ENCODE measurements at regions not wholly inside any gene's neighbourhood (a gene's known extent, or its start where the extent isn't known, plus 50 kb on each side); places are given as distances from the start of the nearest gene placed in this dataset.

DNA sequence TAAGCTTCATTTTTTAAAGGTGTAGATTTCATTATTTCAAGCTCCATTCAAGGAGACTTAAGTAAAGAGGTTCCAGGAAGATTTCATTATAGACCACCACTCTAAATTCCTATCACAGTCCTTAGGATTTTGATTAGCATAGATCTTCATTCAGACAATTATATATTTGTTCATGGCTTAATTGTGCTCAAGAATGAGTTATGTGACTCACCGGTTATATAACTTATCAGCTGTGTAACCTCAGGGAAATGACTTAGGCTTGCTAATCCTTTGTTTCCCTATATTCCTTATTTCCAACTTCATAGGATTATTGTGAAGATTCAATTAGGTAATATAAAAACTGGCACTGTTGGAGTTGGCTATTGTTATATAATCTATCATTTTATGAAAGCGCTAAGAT is 632.8 kb upstream of the SPRY2 start:
- TF ChIP-seq, protein P1, sequence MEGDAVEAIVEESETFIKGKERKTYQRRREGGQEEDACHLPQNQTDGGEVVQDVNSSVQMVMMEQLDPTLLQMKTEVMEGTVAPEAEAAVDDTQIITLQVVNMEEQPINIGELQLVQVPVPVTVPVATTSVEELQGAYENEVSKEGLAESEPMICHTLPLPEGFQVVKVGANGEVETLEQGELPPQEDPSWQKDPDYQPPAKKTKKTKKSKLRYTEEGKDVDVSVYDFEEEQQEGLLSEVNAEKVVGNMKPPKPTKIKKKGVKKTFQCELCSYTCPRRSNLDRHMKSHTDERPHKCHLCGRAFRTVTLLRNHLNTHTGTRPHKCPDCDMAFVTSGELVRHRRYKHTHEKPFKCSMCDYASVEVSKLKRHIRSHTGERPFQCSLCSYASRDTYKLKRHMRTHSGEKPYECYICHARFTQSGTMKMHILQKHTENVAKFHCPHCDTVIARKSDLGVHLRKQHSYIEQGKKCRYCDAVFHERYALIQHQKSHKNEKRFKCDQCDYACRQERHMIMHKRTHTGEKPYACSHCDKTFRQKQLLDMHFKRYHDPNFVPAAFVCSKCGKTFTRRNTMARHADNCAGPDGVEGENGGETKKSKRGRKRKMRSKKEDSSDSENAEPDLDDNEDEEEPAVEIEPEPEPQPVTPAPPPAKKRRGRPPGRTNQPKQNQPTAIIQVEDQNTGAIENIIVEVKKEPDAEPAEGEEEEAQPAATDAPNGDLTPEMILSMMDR (IDR thresholded peaks at IDR 0.05; ENCODE audit: low read depth, low read length, missing input control): no peak
- TF ChIP-seq RAD21 (IDR thresholded peaks at IDR 0.05) (no peak), YY1 (IDR thresholded peaks at IDR 0.05) (no peak), JUND (IDR thresholded peaks at IDR 0.05) (no peak), NR2F2 (IDR thresholded peaks at IDR 0.05) (no peak), EGR1 (IDR thresholded peaks at IDR 0.05; ENCODE audit: low read depth in 2 of 2) (no peak)
- TF ChIP-seq, protein P2, sequence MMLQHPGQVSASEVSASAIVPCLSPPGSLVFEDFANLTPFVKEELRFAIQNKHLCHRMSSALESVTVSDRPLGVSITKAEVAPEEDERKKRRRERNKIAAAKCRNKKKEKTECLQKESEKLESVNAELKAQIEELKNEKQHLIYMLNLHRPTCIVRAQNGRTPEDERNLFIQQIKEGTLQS (IDR thresholded peaks at IDR 0.05): no peak
